ENCODE measurements at regions not wholly inside any gene's neighbourhood (a gene's known extent, or its start where the extent isn't known, plus 50 kb on each side); places are given as distances from the start of the nearest gene placed in this dataset.
"Not testable (repeated sequence)": the region's sequence is repeated elsewhere in the genome, so short reads cannot be mapped to it uniquely, and the experiment has no call there.

DNA sequence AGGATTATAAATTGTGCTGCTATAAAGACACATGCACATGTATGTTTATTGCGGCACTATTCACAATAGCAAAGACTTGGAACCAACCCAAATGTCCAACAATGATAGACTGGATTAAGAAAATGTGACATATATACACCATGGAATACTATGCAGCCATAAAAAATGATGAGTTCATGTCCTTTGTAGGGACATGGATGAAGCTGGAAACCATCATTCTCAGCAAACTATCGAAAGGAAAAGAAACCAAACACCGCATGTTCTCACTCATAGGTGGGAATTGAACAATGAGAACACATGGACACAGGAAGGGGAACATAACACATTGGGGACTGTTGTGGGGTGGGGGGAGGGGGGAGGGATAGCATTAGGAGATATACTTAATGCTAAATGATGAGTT lies 67.8 kb upstream of the ETV3 start:
- not testable (repeated sequence) for DNase-seq

DNA sequence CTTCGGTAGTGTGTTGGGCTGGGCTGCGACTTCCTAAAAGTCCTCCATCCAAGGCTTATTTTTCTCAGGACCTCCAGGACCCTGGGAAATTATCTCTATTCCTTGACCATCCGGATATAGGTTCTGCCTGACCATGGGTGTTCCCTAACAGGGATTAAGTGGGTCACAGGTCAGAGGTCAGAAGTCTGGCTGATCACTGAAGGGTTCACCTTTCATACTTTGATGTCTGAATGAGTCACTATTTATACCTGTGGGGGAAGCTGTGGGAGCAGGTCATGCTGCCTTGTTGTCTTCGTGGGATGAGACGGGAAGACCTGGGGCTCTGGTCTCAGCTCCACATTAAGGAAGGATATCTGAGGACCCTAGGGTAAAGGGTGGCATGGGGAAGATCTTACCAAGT lies 65.0 kb upstream of the ETV3 start:
- DNase-seq: no peak

DNA sequence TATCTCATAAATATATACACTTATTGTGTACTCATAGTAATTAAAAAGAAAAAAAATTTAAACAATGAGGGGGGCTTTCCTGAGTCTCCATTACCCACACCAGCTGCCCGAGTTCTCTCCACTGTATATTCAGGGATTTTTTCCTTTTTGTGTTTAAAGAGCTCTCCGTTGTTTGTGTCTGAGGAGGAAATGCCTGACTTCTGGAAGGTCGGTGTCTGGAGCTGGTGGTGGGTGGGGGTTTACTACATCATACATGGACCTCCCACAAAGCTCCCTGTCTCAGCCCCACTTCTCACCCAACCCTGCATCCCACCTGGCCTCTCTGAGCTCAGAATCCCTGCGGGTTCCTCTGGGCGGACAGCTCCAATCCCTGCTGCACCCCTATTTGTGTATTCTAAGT lies 64.1 kb upstream of the ETV3 start:
- no peak for DNase-seq

DNA sequence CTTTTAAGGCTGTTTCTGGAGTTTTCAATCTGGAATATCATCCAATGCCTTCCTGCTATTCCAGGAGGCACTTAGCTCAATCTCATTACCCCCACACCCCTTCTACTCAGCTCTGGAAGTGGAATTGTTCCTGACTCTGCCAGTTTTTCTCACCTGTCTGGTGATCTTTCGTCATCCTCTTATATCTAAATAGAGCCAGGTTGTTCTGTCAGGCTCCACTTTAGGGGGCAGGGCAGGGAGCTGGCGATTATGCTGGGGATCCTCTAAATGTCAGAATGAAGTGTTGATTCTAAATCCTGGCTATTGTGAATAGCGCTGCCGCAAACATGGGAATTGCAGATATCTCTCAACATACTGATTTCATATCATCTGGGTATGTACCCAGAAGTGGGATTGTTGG lies 63.6 kb upstream of the ETV3 start:
- DNase-seq: no peak

DNA sequence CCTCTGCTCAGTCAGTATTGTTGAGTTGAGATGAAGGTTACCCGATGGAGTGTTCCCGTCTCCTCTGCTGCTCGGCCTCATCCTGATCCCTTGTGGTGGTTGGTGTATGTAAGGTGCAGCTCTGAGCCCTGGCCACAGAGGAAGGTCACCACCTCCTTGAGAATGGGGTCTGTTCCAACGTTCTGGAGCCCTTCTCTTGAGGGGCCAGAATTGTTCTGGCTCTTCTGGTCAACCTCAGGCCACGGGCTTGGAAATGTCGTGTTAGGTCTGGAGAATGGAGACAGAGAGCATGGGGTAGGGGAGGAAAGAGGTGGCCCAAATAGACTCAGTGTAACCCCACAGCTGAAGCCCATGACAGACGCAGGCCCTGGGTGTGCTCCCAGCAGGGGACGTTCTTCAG lies 62.3 kb upstream of the ETV3 start:
- DNase-seq: no peak

DNA sequence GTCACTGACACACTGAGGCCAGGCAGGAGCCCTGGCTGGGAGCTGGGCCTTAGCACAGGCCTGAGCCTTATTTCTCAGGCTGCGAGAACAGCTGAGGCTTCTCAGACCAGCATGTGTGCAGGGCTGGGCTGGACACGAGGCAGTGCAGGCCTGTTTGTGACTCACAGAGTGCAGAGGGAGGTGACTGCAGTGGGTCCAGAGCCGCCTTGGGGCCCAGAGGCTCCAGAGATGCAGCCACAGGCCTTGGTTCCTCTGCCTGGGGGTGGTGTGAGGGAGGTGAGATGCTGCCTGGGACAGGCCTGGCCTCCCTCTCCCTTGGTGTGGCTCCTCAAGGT lies 61.2 kb upstream of the ETV3 start:
- DNase-seq: peak; percentile 6

DNA sequence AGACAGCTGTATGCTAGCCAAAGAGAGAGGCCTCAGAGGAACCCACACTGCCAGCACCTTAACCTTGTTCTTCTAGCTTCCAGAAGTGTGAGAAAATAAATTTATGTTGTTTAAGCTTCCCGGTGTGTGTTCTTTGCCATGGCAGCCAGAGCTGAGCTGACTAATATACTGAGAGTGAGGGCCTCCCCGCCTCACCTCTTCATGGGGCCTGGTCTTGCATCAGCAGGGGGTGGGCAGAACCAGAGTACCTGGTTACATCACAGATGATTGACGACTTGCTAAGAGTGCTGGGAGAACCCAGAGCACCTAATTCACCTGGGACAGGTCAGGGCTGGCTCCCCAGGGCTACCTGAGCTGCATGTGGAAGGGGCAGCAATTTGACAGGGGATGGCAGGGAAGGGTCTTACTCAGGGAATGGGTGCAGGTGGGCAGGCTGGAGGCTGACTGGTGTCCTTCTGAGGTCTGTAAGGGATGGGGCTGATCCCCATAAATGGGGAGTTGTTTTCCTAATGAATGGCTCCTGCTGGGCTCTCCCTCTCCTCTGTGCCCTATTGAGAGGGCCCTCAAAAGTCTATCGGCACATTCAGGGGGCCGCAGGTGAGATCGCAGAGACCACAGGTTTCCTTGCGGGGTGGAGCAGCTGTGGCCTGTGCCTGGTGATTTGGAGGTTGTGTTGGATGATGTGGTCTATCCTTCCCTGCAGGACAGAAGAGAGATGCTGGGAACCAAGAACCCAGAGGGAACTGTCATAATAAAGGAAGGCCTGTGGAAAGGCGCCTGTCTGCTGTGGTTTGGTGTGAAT lies 60.6 kb upstream of the ETV3 start:
- no peak for DNase-seq

DNA sequence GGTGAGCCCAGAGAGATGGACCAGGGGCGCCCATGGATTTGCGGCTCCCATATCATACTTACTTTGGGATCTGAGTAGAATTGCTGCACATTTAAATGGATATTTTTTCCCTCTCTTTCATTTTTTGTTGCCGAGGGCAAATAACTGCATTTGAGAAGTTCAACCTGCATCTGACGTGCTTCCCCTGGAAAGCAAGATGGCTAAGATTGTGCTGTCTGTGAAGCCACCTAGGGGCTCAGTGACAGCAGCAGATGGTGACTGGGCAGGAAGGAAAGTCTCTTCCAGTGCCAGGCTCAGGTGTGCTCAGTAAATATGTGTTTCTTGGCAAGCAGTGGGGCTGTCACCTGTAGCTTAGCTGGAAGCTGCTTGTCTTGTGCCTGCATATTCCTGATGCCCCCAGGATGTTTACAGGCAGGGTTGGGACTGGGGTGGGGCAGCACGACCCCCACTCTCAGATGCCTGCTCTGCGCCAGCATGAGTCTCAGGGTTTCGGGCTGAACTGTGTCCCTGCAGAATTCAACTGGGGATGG lies 59.8 kb upstream of the ETV3 start:
- no peak for DNase-seq

DNA sequence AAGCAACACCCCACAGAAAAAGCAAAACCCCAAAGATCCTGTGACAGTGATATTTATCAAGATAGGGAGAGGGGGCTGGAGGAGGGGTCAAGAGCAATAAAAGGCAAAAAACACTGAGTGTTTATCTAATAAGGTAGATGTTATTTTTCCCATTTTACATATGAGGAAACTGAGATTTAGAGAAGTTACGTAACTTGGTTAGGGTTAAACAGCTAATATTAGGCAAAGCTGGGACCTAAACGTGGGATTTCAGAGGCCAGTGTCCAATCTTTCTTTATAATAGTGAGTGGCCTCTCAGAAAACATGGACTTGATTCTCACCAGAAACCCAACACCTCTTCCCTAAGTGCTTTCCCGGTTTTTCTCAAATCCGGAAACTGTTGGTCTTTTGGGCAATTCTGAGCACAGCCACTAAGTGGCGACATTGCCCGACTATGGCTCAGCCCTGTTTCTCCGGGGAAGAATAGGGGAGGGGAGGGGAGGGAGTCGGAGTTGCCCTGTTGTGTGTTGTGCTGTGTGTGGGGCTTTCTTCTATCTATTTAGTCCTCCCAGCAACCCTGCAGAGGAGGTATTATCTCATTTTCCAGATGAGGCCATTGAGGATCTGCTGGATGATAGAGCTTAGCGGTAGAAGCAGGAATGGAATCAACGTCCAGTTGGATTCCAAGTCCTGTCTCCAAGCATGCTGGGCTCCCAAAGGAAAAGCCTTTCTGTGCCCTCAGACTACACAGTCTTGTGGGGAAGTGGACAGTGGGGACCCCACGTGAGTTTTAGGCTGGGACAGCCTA lies 58.7 kb upstream of the ETV3 start:
- DNase-seq: peak; percentile 16

DNA sequence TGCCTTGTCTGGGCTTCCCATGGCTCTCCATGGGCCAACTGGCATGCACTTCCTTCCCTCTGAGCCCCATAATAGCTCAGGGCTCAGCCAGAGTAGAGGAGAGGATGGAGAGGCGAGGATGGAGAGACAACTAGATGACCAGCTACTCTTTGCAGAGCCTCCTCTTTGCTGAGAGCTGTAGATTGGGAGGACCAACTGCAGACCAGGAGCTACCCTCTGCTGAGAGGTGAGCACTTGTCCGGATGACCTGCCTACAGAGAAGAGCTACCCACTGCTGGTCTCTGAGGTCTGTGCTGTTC lies 58.0 kb upstream of the ETV3 start:
- no peak for DNase-seq

DNA sequence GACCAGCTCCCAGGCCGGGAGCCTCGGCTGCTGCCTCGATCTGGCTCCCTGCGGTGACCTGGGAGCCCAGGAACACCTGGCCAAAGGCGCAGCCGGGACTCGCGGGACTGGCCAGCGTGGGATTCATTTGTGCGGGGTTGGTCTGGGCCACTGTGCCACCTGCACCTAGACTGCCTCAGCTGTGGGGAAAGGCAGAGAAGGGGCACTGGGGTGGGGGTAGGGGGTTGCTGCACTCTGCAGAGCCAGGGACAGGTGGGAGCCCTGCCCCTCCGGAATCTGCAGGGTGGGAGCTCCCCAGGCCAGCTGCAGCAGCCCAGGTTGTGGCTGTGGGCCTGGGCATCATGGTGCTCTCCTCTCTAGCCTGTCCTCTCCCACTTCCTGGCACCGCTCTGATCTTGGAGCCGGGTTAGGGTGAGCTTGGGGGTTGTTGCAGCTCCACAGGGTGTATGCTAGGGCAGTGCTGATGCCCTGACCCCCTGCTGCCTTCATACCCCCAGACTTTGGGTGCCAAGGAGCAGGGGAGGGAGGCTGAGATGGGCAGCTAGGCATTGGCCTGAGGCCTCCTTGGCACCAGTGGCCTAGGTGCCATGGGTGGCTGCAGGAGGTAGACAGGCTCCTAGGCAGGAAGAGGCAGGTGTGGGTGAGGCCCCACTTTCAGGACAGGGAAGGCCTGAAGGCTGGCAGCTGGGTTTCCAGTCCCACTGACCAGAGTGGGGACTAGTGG lies 57.5 kb upstream of the ETV3 start:
- DNase-seq: no peak

DNA sequence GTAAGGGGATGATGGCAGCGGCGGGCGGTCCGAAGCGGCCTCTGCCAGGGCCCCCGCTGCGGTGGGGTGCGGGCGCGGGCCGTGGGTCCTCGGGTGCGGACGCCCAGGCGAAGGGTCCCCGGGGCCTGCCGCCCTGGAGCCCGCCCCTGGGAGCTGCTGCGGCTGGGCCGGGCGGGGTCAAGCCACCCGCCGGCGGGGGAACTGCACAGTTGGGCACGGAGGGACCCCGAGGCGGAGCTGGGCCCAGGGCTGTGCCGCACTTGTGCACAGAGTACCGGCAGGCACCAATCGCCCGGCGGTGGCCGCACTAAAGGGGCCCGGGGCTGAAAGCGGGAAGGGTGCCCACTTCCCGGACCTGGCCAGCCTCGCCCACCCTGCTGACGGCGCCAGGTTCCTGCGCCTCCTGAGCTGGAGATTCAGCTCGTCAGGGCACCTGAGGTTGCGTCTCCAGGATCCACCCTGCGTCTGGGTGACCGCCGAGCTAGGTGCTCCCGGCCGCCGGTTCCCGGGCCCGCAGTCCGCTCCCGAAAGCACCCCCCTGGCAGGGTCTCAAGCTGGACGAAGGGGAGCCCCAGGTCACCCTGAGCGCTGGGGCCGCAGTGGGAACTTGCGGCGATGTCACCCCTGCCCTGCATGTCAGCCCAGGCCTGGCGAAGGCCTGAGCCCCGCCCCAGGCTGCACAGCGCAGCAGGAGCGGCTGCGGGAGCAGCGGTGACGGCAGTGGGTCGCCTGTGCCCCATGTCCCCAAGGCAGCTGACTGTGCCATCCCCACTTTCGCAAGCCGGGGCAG lies 56.7 kb upstream of the ETV3 start:
- DNase-seq: no peak

DNA sequence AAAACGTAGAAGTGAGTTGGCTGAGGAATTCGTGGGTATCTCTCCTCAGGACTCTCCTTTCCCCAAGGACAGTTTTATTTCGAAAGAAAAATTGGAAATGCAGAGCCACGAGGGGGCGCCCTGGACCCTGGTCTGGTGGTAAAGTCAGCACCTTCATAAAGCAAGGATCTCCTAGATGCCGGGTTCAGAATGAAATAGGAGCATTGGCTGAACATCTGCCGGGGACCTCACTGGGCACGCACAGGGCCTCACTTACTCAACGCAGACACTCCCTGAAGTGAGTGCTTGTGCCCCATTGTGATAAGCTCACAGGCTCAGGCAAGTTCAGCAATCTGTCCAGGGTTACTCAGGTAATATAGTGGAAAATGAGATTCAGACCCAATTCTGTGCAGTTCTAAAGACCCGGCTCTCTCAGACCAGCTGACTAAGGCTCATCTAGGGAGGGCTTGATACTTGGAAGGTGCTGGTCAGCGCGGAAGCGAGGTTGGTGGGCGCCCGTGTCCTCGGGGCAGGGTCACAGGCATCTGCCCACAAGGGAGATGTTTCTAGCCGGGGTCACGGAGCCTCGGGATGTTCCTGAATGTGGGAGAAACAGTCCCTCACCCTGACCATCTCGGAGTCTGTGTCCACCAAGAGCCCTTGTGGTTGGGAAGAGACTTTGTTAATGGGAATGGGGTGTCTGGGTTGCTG lies 55.7 kb upstream of the ETV3 start:
- peak; percentile 64 for DNase-seq

DNA sequence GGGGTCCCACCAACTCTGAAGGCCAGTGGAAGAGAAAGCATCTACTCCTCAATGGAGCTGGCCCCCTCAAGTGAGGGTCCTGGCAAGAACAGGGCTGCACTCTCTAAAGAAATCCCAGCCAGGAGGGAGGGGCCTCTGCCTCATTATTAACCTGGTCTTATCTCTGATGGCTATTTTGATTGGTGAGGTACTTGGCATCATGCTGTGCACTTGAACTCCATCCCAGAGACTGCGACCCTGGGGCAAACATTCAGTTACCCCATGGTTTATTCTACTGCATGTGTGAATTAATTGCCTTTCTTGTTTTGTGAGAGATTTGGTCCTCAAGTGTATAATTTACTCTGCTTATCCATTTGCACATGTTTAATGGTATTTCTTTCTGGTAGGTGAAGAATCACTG lies 55.0 kb upstream of the ETV3 start:
- DNase-seq: no peak

DNA sequence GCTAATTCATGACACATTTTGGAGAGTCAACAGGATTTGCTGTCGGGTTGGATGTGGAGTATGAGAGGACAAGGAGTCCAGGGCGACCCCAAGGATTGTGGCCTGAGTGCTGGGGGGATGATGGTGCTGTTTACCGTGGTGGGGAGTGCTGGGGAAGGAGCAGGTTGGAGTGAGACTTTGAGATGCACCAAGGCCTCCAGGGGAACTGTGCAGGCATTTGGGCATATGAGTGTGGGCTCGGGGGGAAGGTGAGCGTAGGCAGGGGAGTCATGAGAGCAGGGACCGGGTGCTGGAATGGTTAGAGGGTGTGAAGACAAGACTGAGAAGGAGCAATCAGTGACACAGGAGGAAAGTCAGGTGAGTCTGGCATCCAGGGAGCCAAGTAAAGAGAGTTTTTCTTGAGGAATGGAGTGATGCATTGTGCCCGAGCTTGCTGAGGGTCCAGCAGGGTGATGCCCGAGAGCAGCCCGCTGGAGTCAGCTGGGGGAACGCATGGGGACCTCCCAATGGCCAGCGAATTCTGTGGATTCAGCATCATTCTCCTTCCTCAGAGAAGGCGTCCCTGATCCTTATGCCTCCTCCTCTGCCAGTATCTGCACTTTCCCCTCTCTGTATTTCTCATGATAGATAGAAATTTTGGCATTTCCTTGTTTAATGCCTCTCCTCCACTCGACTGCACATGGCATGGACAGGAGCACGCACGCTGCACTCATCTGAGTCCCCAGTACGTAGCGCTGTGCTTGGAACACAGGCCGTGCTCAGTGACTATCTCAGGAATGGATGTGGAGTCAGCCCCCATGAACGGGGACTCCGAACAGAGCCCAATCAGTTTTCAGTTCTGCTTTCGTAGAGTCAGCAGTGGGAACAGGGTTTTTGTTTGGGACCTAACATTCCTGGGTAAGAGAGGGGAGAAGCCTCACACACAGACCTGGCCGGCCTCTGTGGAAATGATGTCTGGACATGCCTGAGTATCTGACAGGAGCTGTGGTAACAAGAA lies 52.1 kb upstream of the ETV3 start:
- DNase-seq: no peak

DNA sequence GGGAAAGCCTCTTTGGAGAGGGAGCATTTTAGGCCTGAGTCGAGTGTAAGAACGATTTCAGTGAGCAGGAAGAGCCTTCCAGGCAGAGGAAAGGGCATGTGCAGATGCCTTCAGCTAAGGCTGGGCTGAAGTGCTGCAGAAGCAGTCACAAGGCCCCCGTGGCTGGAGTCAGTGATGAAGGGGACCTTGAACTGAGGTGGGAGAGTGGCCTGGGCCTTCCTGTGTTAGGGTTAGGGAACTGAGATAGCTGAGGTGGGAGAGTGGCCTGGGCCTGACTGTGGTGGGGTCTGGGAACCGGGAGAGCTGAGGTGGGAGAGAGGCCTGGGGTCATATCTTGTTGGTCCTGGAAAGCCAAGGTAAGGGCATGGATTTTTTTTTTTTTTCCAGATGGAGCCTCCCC lies 50.9 kb upstream of the ETV3 start:
- no peak for DNase-seq
